Glutamatergic neuron (in vitro differentiated cells): ENCODE measurements at regions not wholly inside any gene's neighbourhood (a gene's known extent, or its start where the extent isn't known, plus 50 kb on each side); places are given as distances from the start of the nearest gene placed in this dataset.
"Not testable (repeated sequence)": the region's sequence is repeated elsewhere in the genome, so short reads cannot be mapped to it uniquely, and the experiment has no call there.

Source experiments
- DNase-seq: peaks from one replicate; pipeline ENCODE4 v3.0.0; 2022
- H3K27ac Mint-ChIP-seq: one replicate; pipeline ENCODE4 v1.8.0; 2020; ENCODE audit warnings: mild to moderate bottlenecking, mixed read lengths, inconsistent platforms; ENCODE audit not compliant: unreplicated experiment
- H3K27me3 Mint-ChIP-seq: one replicate; pipeline ENCODE4 v1.8.0; 2020; ENCODE audit warnings: mild to moderate bottlenecking, moderate library complexity, mixed read lengths, inconsistent platforms; ENCODE audit not compliant: unreplicated experiment
- H3K36me3 Mint-ChIP-seq: one replicate; pipeline ENCODE4 v1.8.0; 2020; ENCODE audit warnings: mild to moderate bottlenecking, mixed read lengths, inconsistent platforms; ENCODE audit not compliant: unreplicated experiment
- H3K4me1 Mint-ChIP-seq: one replicate; pipeline ENCODE4 v1.8.0; 2020; ENCODE audit warnings: mild to moderate bottlenecking, low read depth, mixed read lengths, inconsistent platforms; ENCODE audit not compliant: unreplicated experiment
- H3K4me3 Mint-ChIP-seq: one replicate; pipeline ENCODE4 v1.8.0; 2020; ENCODE audit warnings: mild to moderate bottlenecking, mixed read lengths, inconsistent platforms; ENCODE audit not compliant: unreplicated experiment
- H3K9me3 Mint-ChIP-seq: one replicate; pipeline ENCODE4 v1.8.0; 2020; ENCODE audit warnings: mild to moderate bottlenecking, moderate library complexity, mixed read lengths, inconsistent platforms; ENCODE audit not compliant: unreplicated experiment
- CTCF ChIP-seq: fragments of 200-600 bp; sonication (generic); IDR thresholded peaks from one replicate; pipeline ENCODE4 v1.5.0; 2021; ENCODE audit not compliant: partially characterized antibody, unreplicated experiment

- no peak for DNase-seq
- TF ChIP-seq CTCF, result no peak
- H3K36me3 Mint-ChIP-seq, result no peaks in the 10 kb centered on the region
- no peak overlapping the region for H3K27ac Mint-ChIP-seq
- peaks cover 4% of the 10 kb centered on the region for H3K9me3 Mint-ChIP-seq
- H3K4me1 Mint-ChIP-seq, result no peaks in the 10 kb centered on the region
- no peak overlapping the region for H3K4me3 Mint-ChIP-seq
- peaks cover 2% of the 10 kb centered on the region for H3K27me3 Mint-ChIP-seq
These were observed 1370.8 kb downstream of the AACS start for GRCh38 chr12:126436041-126436440.

DNA sequence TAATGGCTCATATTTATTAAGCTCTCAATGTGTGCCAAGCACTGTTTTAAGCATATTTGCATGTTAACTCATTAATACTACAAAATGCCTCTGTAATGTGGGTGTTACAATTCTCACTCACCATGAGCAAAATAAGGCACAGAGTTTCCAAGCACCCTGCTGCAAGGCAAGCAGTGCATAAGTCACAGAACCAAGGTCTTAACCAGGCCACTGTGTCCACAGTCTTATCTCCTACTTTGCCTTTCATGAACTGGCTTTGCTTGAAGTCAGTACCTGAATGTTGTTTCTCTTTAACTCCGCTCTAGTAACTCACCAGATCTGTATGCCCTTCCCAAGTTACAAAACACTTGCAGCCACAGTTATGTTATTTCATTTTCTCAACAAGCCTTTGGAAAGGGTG lies 1372.7 kb downstream of the AACS start:
- H3K36me3 Mint-ChIP-seq, result no peaks in the 10 kb centered on the region
- TF ChIP-seq CTCF, result no peak
- H3K4me3 Mint-ChIP-seq, result no peak overlapping the region
- H3K27ac Mint-ChIP-seq, result no peak overlapping the region
- H3K27me3 Mint-ChIP-seq, result peaks cover 2% of the 10 kb centered on the region
- H3K9me3 Mint-ChIP-seq, result peaks cover 4% of the 10 kb centered on the region
- no peaks in the 10 kb centered on the region for H3K4me1 Mint-ChIP-seq
- DNase-seq, result no peak

DNA sequence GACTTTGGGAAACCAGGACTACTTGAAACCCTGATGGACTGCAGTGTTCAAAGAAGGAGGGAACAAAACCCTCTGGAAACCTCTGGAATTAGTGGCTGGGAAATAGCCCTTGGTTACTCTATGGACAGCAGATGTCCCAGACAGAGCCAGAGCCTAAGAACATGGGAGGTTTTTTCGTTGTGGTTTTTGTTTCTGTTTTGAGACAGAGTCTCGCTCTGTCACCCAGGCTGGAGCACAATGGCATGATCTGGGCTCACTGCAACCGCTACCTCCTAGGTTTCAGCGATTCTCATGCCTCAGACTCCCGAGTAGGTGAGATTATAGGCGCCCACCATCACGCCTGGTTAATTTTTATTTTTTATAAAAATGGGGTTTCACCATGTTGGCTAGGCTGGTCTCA lies 1378.7 kb downstream of the AACS start:
- H3K9me3 Mint-ChIP-seq, result no peaks in the 10 kb centered on the region
- H3K4me1 Mint-ChIP-seq, result no peaks in the 10 kb centered on the region
- no peak for TF ChIP-seq CTCF
- H3K4me3 Mint-ChIP-seq, result no peak overlapping the region
- no peak for DNase-seq
- H3K27ac Mint-ChIP-seq, result no peak overlapping the region
- H3K36me3 Mint-ChIP-seq, result no peaks in the 10 kb centered on the region
- H3K27me3 Mint-ChIP-seq, result no peaks in the 10 kb centered on the region

GRCh38 chr12:126447346-126447745 lies 1382.1 kb downstream of the AACS start:
- no peaks in the 10 kb centered on the region for H3K36me3 Mint-ChIP-seq
- no peak for DNase-seq
- no peaks in the 10 kb centered on the region for H3K9me3 Mint-ChIP-seq
- no peaks in the 10 kb centered on the region for H3K4me1 Mint-ChIP-seq
- TF ChIP-seq CTCF, result no peak
- no peak overlapping the region for H3K4me3 Mint-ChIP-seq
- no peak overlapping the region for H3K27ac Mint-ChIP-seq
- H3K27me3 Mint-ChIP-seq, result peaks cover 2% of the 10 kb centered on the region

DNA sequence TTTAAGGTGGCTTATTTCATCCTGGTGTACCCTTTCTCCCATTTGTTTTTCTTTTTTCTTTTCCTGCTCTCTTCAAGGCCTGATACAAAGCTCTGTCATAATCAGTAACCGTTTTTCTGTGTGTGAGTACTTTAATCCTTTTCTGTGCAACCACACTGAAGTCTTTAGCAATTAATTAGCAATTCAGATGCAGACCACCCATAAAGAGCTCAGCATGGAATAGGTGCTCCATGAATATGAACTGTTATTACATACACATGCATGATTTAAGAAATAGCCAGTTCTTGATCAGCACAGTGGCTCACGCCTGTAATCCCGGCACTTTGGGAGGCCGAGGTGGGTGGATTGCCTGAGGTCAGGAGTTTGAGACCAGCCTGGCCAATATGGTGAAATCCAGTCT lies 1386.6 kb downstream of the AACS start:
- DNase-seq, result no peak
- H3K4me1 Mint-ChIP-seq, result no peaks in the 10 kb centered on the region
- H3K27me3 Mint-ChIP-seq, result peaks cover 8% of the 10 kb centered on the region
- TF ChIP-seq CTCF, result no peak
- H3K27ac Mint-ChIP-seq, result no peak overlapping the region
- peaks cover 2% of the 10 kb centered on the region for H3K9me3 Mint-ChIP-seq
- H3K4me3 Mint-ChIP-seq, result no peak overlapping the region
- H3K36me3 Mint-ChIP-seq, result no peaks in the 10 kb centered on the region

- not testable (repeated sequence) for DNase-seq, H3K27ac Mint-ChIP-seq, H3K4me1 Mint-ChIP-seq, H3K36me3 Mint-ChIP-seq, H3K9me3 Mint-ChIP-seq, H3K4me3 Mint-ChIP-seq, H3K27me3 Mint-ChIP-seq
These were observed 1387.5 kb downstream of the AACS start for GRCh38 chr12:126452686-126453085.
